ENCODE measurements at regions not wholly inside any gene's neighbourhood (a gene's known extent, or its start where the extent isn't known, plus 50 kb on each side); places are given as distances from the start of the nearest gene placed in this dataset.

- Histone ChIP-seq H3K27ac (ENCODE audit: low read depth in 1 of 2, low read length in 2 of 2) (no peak overlapping the region), H3K36me3 (ENCODE audit: control insufficient read depth in 4 of 4, insufficient read depth in 3 of 4, low read depth in 1 of 4, low read length in 3 of 4) (no peaks in the 10 kb centered on the region), H3K27me3 (ENCODE audit: control insufficient read depth in 4 of 4, insufficient read depth in 4 of 4, low read length in 3 of 4) (no peaks in the 10 kb centered on the region), H3K4me3 (ENCODE audit: low read depth in 1 of 3, low read length in 3 of 3) (no peak overlapping the region), H3K4me1 (ENCODE audit: control insufficient read depth in 4 of 4, insufficient read depth in 4 of 4, low read length in 3 of 4) (peaks cover 0 to 4% (median 0%) of the 10 kb centered on the region in 4 donors), H3K9me3 (ENCODE audit: control insufficient read depth in 4 of 4, low read length in 3 of 4) (no peaks in the 10 kb centered on the region), H3K9ac (ENCODE audit: low read depth in 1 of 2, low read length in 2 of 2) (no peak overlapping the region)
- no peak for DNase-seq (ENCODE audit: low spot score)
- TF ChIP-seq SP1 (IDR thresholded peaks at IDR 0.05), result no peak
- TF ChIP-seq FOXA1 (IDR thresholded peaks at IDR 0.05), result no peak
- TF ChIP-seq EGR1 (IDR thresholded peaks at IDR 0.05; ENCODE audit: low read depth in 2 of 2), result no peak
- TF ChIP-seq, protein P1, sequence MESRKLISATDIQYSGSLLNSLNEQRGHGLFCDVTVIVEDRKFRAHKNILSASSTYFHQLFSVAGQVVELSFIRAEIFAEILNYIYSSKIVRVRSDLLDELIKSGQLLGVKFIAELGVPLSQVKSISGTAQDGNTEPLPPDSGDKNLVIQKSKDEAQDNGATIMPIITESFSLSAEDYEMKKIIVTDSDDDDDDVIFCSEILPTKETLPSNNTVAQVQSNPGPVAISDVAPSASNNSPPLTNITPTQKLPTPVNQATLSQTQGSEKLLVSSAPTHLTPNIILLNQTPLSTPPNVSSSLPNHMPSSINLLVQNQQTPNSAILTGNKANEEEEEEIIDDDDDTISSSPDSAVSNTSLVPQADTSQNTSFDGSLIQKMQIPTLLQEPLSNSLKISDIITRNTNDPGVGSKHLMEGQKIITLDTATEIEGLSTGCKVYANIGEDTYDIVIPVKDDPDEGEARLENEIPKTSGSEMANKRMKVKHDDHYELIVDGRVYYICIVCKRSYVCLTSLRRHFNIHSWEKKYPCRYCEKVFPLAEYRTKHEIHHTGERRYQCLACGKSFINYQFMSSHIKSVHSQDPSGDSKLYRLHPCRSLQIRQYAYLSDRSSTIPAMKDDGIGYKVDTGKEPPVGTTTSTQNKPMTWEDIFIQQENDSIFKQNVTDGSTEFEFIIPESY (IDR thresholded peaks at IDR 0.05), result no peak
- TF ChIP-seq HNF4G (IDR thresholded peaks at IDR 0.05), result no peak
- no peak for TF ChIP-seq YY1 (IDR thresholded peaks at IDR 0.05)
- no peak for TF ChIP-seq RXRA (IDR thresholded peaks at IDR 0.05)
- TF ChIP-seq, protein P2, sequence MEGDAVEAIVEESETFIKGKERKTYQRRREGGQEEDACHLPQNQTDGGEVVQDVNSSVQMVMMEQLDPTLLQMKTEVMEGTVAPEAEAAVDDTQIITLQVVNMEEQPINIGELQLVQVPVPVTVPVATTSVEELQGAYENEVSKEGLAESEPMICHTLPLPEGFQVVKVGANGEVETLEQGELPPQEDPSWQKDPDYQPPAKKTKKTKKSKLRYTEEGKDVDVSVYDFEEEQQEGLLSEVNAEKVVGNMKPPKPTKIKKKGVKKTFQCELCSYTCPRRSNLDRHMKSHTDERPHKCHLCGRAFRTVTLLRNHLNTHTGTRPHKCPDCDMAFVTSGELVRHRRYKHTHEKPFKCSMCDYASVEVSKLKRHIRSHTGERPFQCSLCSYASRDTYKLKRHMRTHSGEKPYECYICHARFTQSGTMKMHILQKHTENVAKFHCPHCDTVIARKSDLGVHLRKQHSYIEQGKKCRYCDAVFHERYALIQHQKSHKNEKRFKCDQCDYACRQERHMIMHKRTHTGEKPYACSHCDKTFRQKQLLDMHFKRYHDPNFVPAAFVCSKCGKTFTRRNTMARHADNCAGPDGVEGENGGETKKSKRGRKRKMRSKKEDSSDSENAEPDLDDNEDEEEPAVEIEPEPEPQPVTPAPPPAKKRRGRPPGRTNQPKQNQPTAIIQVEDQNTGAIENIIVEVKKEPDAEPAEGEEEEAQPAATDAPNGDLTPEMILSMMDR (IDR thresholded peaks at IDR 0.05; ENCODE audit: low read depth, low read length, missing input control), result no peak
- no peak for TF ChIP-seq REST (IDR thresholded peaks at IDR 0.05)
- no peak for TF ChIP-seq GABPA (IDR thresholded peaks at IDR 0.05 in 1 of 2, conservative IDR thresholded peaks at IDR 0.05 in 1 of 2)
- TF ChIP-seq HNF4A (conservative IDR thresholded peaks at IDR 0.05), result no peak
- no peak for TF ChIP-seq MAX (IDR thresholded peaks at IDR 0.05)
- no peak for TF ChIP-seq TAF1 (conservative IDR thresholded peaks at IDR 0.05)
- TF ChIP-seq FOXA2 (IDR thresholded peaks at IDR 0.05), result no peak
- TF ChIP-seq ATF3 (IDR thresholded peaks at IDR 0.05), result no peak
- TF ChIP-seq JUND (IDR thresholded peaks at IDR 0.05), result no peak
- no peak for TF ChIP-seq RAD21 (IDR thresholded peaks at IDR 0.05)
- WGBS, result 93% methylated on average over 1 of the region's 1 CpG
Measured at GRCh38 chr18:61985681-61986080, 92.9 kb upstream of the RNF152 start.

GRCh38 chr18:61984349-61984748 is 91.5 kb upstream of the RNF152 start:
- Histone ChIP-seq H3K9me3 (ENCODE audit: control insufficient read depth in 4 of 4, low read length in 3 of 4) (no peaks in the 10 kb centered on the region), H3K4me3 (ENCODE audit: low read depth in 1 of 3, low read length in 3 of 3) (no peak overlapping the region), H3K4me1 (ENCODE audit: control insufficient read depth in 4 of 4, insufficient read depth in 4 of 4, low read length in 3 of 4) (peaks cover 0 to 4% (median 0%) of the 10 kb centered on the region in 4 donors), H3K27ac (ENCODE audit: low read depth in 1 of 2, low read length in 2 of 2) (no peak overlapping the region), H3K36me3 (ENCODE audit: control insufficient read depth in 4 of 4, insufficient read depth in 3 of 4, low read depth in 1 of 4, low read length in 3 of 4) (no peaks in the 10 kb centered on the region), H3K27me3 (ENCODE audit: control insufficient read depth in 4 of 4, insufficient read depth in 4 of 4, low read length in 3 of 4) (no peaks in the 10 kb centered on the region), H3K9ac (ENCODE audit: low read depth in 1 of 2, low read length in 2 of 2) (no peak overlapping the region)
- DNase-seq (ENCODE audit: low spot score), result no peak
- peak; percentile 62 for TF ChIP-seq REST (IDR thresholded peaks at IDR 0.05)
- no peak for TF ChIP-seq TAF1 (conservative IDR thresholded peaks at IDR 0.05)
- 71% methylated on average over 1 of the region's 1 CpG for WGBS
